ENCODE measurements at regions not wholly inside any gene's neighbourhood (a gene's known extent, or its start where the extent isn't known, plus 50 kb on each side); places are given as distances from the start of the nearest gene placed in this dataset.
"Not testable (repeated sequence)": the region's sequence is repeated elsewhere in the genome, so short reads cannot be mapped to it uniquely, and the experiment has no call there.

DNA sequence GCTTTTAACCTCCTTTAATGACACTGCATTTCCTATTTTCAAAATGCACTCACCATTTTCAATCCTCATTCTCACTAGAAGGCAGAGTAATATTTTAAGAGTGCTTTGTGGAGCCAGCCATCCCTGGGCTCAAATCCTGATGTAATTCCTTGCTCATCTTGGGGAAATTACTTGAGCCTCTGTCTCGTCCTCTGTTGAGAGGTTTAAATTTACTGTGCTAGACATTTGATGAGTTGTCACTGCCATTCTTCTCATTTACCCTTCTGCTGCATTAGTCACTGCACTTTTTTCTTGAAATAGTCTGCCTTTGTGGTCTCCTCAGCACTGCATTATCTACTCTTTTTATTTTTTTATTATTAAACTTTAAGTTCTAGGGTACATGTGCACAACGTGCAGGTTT, 150.0 kb upstream of the HDDC2 start:
- H2AFZ ChIP-seq (ENCODE audit: low read depth), result no peak overlapping the region

DNA sequence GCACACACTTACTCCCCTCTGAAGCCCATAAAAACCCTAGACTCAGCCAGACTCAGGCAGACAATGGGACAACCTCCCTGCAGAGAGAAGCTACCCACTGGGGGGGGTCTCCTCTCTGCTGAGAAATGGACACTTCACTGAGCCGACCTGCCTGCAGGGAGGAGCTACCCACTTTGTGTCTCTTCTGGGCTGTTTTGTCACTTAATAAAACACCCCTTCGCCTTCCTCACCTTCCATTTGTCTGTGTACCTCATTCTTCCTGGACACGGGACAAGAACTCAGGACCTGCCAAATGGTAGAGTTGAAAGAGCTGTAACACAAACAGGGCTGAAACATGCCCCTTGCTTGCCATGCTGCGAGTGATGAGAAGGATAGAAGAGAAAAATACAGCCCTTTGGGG, 151.7 kb upstream of the HDDC2 start:
- no peak overlapping the region for H3K4me2 ChIP-seq
- no peak overlapping the region for H3K9ac ChIP-seq
- no peaks in the 10 kb centered on the region for H4K20me1 ChIP-seq (ENCODE audit: insufficient read depth)
- no peaks in the 10 kb centered on the region for H3K79me2 ChIP-seq (ENCODE audit: insufficient read depth, low read depth)
- H3K4me3 ChIP-seq (IDR thresholded peaks at IDR 0.05; ENCODE audit: insufficient read depth, low read depth, low read length), result no peak overlapping the region
- H3K4me1 ChIP-seq (ENCODE audit: low read depth, poor library complexity, severe bottlenecking), result no peaks in the 10 kb centered on the region
- no peaks in the 10 kb centered on the region for H3K27me3 ChIP-seq (ENCODE audit: insufficient read depth, low read depth)
- no peak overlapping the region for H3K27ac ChIP-seq
- H2AFZ ChIP-seq (ENCODE audit: low read depth), result no peak overlapping the region
- H3K36me3 ChIP-seq (ENCODE audit: insufficient read depth), result no peaks in the 10 kb centered on the region
- TF ChIP-seq, protein P1, sequence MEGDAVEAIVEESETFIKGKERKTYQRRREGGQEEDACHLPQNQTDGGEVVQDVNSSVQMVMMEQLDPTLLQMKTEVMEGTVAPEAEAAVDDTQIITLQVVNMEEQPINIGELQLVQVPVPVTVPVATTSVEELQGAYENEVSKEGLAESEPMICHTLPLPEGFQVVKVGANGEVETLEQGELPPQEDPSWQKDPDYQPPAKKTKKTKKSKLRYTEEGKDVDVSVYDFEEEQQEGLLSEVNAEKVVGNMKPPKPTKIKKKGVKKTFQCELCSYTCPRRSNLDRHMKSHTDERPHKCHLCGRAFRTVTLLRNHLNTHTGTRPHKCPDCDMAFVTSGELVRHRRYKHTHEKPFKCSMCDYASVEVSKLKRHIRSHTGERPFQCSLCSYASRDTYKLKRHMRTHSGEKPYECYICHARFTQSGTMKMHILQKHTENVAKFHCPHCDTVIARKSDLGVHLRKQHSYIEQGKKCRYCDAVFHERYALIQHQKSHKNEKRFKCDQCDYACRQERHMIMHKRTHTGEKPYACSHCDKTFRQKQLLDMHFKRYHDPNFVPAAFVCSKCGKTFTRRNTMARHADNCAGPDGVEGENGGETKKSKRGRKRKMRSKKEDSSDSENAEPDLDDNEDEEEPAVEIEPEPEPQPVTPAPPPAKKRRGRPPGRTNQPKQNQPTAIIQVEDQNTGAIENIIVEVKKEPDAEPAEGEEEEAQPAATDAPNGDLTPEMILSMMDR (conservative IDR thresholded peaks at IDR 0.05; ENCODE audit: low read depth, low read length), result no peak

More for the DNA sequence above, 150.0 kb upstream of the HDDC2 start:
- Histone ChIP-seq H3K4me2 (no peak overlapping the region), H3K27me3 (ENCODE audit: insufficient read depth, low read depth) (no peaks in the 10 kb centered on the region), H3K79me2 (ENCODE audit: insufficient read depth, low read depth) (no peaks in the 10 kb centered on the region), H3K4me1 (ENCODE audit: low read depth, poor library complexity, severe bottlenecking) (no peaks in the 10 kb centered on the region), H3K36me3 (ENCODE audit: insufficient read depth) (no peaks in the 10 kb centered on the region), H4K20me1 (ENCODE audit: insufficient read depth) (no peaks in the 10 kb centered on the region), H3K4me3 (IDR thresholded peaks at IDR 0.05; ENCODE audit: insufficient read depth, low read depth, low read length) (no peak overlapping the region), H3K9ac (no peak overlapping the region), H3K27ac (no peak overlapping the region)
- TF ChIP-seq, protein P1 (conservative IDR thresholded peaks at IDR 0.05; ENCODE audit: low read depth, low read length), result no peak

DNA sequence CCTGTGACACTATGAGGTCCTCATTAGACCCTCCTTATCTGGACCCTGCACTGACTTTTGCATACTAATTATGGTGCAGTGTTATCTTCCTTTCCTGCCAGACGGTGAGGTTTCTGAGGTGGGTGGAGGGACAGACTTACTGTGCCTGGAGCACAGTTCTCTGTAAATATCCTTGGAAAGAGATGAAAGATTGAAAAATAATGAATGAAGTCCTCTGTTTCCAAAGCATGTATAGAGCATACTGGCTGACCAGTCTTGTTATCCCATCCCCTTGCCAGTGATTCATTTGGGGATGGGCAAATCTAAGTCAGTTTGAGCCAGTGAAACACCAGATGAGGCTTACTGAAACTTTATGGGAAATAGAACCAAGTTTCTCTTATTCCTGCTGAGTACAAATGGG, 152.6 kb upstream of the HDDC2 start:
- no peaks in the 10 kb centered on the region for H3K36me3 ChIP-seq (ENCODE audit: insufficient read depth)
- TF ChIP-seq, protein P1 (conservative IDR thresholded peaks at IDR 0.05; ENCODE audit: low read depth, low read length), result no peak

DNA sequence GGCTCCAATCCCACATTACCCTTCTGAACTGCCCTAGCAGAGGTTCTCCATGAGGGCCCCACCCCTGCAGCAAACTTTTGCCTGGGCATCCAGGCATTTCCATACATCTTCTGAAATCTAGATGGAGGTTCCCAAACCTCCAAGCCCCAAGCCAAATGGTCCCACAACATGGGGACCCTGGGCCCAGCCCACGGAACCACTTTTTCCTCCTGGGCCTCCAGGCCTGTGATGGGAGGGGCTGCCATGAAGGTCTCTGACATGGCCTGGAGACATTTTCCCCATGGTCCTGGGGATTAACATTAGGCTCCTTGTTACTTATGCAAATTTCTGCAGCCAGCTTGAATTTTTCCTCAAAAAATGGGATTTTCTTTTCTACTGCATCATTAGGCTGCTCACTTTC, 156.7 kb upstream of the HDDC2 start:
- H3K9ac ChIP-seq; H3K4me2 ChIP-seq; H3K4me1 ChIP-seq (ENCODE audit: low read depth, poor library complexity, severe bottlenecking); H3K27ac ChIP-seq; H4K20me1 ChIP-seq (ENCODE audit: insufficient read depth); H3K4me3 ChIP-seq (IDR thresholded peaks at IDR 0.05; ENCODE audit: insufficient read depth, low read depth, low read length); H3K79me2 ChIP-seq (ENCODE audit: insufficient read depth, low read depth); H3K27me3 ChIP-seq (ENCODE audit: insufficient read depth, low read depth); H3K36me3 ChIP-seq (ENCODE audit: insufficient read depth); H2AFZ ChIP-seq (ENCODE audit: low read depth): not testable (repeated sequence)

More for the DNA sequence above, 152.6 kb upstream of the HDDC2 start:
- no peak overlapping the region for H3K9ac ChIP-seq
- no peak overlapping the region for H3K4me2 ChIP-seq
- H3K27ac ChIP-seq, result no peak overlapping the region
- no peaks in the 10 kb centered on the region for H3K4me1 ChIP-seq (ENCODE audit: low read depth, poor library complexity, severe bottlenecking)
- H2AFZ ChIP-seq (ENCODE audit: low read depth), result no peak overlapping the region
- no peak overlapping the region for H3K4me3 ChIP-seq (IDR thresholded peaks at IDR 0.05; ENCODE audit: insufficient read depth, low read depth, low read length)
- no peaks in the 10 kb centered on the region for H3K79me2 ChIP-seq (ENCODE audit: insufficient read depth, low read depth)
- H4K20me1 ChIP-seq (ENCODE audit: insufficient read depth), result no peaks in the 10 kb centered on the region
- no peaks in the 10 kb centered on the region for H3K27me3 ChIP-seq (ENCODE audit: insufficient read depth, low read depth)

DNA sequence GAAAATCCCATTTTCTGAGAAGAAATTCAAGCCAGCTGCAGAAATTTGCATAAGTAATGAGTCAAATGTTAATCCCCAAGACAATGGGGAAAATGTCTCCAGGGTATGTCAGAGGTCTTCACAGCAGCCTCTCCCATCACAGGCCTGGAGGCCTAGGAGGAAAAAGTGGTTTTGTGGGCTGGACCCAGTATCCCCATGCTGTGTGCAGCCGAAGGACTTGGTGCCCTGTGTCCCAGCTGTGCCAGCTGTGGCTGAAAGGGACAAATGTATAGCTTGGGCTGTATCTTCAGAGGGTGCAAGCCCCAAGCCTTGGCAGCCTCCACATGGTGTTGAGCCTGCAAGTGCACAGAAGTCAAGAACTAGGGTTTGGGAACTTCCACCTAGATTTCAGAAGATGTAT, 163.6 kb upstream of the HDDC2 start:
- not testable (repeated sequence) for H3K9ac ChIP-seq; H3K4me1 ChIP-seq (ENCODE audit: low read depth, poor library complexity, severe bottlenecking); H3K79me2 ChIP-seq (ENCODE audit: insufficient read depth, low read depth); H3K27ac ChIP-seq; H3K4me3 ChIP-seq (IDR thresholded peaks at IDR 0.05; ENCODE audit: insufficient read depth, low read depth, low read length); H3K4me2 ChIP-seq; H4K20me1 ChIP-seq (ENCODE audit: insufficient read depth); H2AFZ ChIP-seq (ENCODE audit: low read depth); H3K36me3 ChIP-seq (ENCODE audit: insufficient read depth); H3K27me3 ChIP-seq (ENCODE audit: insufficient read depth, low read depth)

Data from KMS-11 (cell line).